Activated T-helper 17 cell treated with anti-CD3 and anti-CD28 coated beads, Interleukin-2, amount 50 U/mL, for 72 hours (primary cell): ENCODE measurements at regions not wholly inside any gene's neighbourhood (a gene's known extent, or its start where the extent isn't known, plus 50 kb on each side); places are given as distances from the start of the nearest gene placed in this dataset.

Source experiments
- ATAC-seq: fragments of 150-1000 bp; cut with Tn5 transposase; replicated peaks from 2 replicates; pipeline ENCODE4 v1.10.0; 2021; ENCODE audit warnings: mild to moderate bottlenecking, moderate library complexity
- H3K27ac Mint-ChIP-seq: one replicate; pipeline ENCODE4 v1.8.0; 2022; ENCODE audit warnings: mixed read lengths
- H3K27me3 Mint-ChIP-seq: one replicate; pipeline ENCODE4 v1.8.0; 2022; ENCODE audit warnings: mixed read lengths
- H3K36me3 Mint-ChIP-seq: one replicate; pipeline ENCODE4 v1.8.0; 2022; ENCODE audit warnings: low read depth, mild to moderate bottlenecking, mixed read lengths
- H3K4me1 Mint-ChIP-seq: one replicate; pipeline ENCODE4 v1.8.0; 2022; ENCODE audit warnings: mixed read lengths
- H3K4me3 Mint-ChIP-seq: one replicate; pipeline ENCODE4 v1.8.0; 2022; ENCODE audit warnings: mild to moderate bottlenecking, mixed read lengths
- H3K9me3 Mint-ChIP-seq: one replicate; pipeline ENCODE4 v1.8.0; 2022; ENCODE audit warnings: mixed read lengths

DNA sequence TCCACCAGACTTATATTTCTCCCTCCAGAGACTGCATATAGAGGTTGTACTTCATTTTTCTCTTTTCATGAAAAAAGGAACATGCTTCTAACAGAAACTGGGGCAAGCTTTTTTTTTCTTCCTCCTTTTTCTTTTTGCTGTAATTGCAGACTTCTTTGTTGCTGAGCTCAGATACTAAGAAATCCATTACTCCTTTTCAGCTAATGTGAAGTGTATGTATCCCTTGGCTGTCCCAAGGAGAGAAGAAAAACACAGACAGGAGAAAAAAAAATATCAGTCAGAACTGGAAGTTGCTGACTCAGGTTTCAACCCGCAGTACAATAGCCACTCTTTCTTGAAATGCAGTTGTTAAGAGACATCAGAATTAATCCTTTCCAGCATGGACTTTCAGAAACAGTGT, 1248.4 kb downstream of the LRFN5 start:
- peaks cover 13% of the 10 kb centered on the region for H3K9me3 Mint-ChIP-seq
- ATAC-seq: no peak
- no peaks in the 10 kb centered on the region for H3K27me3 Mint-ChIP-seq
- H3K4me3 Mint-ChIP-seq: no peak overlapping the region
- H3K36me3 Mint-ChIP-seq: no peaks in the 10 kb centered on the region
- H3K4me1 Mint-ChIP-seq: no peaks in the 10 kb centered on the region
- no peak overlapping the region for H3K27ac Mint-ChIP-seq

GRCh38 chr14:42854061-42854460, 1247.4 kb downstream of the LRFN5 start:
- H3K4me3 Mint-ChIP-seq: no peak overlapping the region
- H3K27ac Mint-ChIP-seq: no peak overlapping the region
- H3K27me3 Mint-ChIP-seq: no peaks in the 10 kb centered on the region
- ATAC-seq: no peak
- peaks cover 9% of the 10 kb centered on the region for H3K9me3 Mint-ChIP-seq
- H3K36me3 Mint-ChIP-seq: no peaks in the 10 kb centered on the region
- no peaks in the 10 kb centered on the region for H3K4me1 Mint-ChIP-seq

DNA sequence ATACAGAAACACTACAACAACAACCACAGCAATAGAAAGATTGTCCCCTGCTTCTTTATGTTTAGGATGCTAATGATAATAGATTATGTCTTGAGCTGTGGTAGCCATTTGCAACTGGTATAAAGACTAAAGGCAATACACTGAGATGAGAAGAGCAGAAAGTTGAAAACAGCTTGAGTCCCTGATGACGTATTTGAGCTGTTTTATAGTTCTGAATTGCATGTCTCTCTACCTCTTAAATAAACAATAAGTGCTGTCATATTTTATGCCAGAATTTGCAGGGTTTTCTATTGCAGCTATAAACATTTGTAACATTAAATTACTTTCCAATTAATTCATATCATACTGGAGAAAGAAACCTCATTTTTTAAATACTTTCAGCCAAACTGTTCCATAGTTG, 1242.0 kb downstream of the LRFN5 start:
- H3K9me3 Mint-ChIP-seq: peaks cover 11% of the 10 kb centered on the region
- H3K27ac Mint-ChIP-seq: no peak overlapping the region
- no peaks in the 10 kb centered on the region for H3K4me1 Mint-ChIP-seq
- H3K4me3 Mint-ChIP-seq: no peak overlapping the region
- ATAC-seq: no peak
- no peaks in the 10 kb centered on the region for H3K27me3 Mint-ChIP-seq
- no peaks in the 10 kb centered on the region for H3K36me3 Mint-ChIP-seq

GRCh38 chr14:42814817-42815216, 1208.1 kb downstream of the LRFN5 start:
- Mint-ChIP-seq H3K36me3 (no peaks in the 10 kb centered on the region), H3K4me3 (no peak overlapping the region), H3K4me1 (no peaks in the 10 kb centered on the region), H3K27ac (no peak overlapping the region), H3K9me3 (peaks cover 5% of the 10 kb centered on the region), H3K27me3 (no peaks in the 10 kb centered on the region)
- ATAC-seq: no peak

DNA sequence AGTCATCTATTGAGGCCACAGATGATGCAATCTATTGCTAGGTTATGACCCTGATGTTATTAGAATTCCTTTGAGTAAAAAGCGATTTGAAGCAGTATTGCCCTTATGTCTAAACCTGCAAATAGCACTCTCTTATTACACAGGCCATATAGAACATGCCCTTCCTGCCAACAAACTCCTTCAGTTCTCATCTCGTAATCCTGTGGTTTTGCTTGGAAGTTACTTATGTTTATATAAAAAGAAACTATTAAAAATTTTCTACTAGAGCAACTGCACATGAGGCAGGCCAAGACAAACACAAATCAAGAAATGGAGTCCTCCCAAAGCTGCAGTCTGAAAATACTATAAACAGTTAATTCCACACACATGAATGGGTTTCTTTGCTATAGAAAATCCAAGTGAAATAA, 1200.2 kb downstream of the LRFN5 start:
- Mint-ChIP-seq H3K27me3 (no peaks in the 10 kb centered on the region), H3K27ac (no peak overlapping the region), H3K4me1 (no peaks in the 10 kb centered on the region), H3K4me3 (no peak overlapping the region), H3K36me3 (no peaks in the 10 kb centered on the region), H3K9me3 (peaks cover 5% of the 10 kb centered on the region)
- no peak for ATAC-seq

DNA sequence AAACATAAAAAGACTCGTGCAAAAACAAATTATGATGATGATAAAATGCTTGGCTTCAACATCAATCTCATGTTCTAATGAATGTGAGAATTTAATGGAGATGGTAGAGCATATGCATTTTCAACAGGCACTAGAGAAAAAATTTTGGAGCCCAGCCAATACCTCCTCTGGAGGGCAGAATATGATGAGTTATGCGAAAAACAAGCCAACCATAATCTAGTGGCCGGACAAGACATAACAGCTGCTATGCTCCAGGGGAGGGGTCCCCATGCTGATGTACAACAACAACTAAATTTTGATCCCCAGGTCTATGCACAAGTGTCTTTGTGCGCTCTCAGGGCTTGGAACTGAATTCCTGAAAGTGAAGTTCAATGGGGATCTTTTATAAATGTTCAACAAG, 1197.5 kb downstream of the LRFN5 start:
- no peak overlapping the region for H3K4me3 Mint-ChIP-seq
- H3K9me3 Mint-ChIP-seq: peaks cover 5% of the 10 kb centered on the region
- no peaks in the 10 kb centered on the region for H3K4me1 Mint-ChIP-seq
- H3K36me3 Mint-ChIP-seq: no peaks in the 10 kb centered on the region
- no peaks in the 10 kb centered on the region for H3K27me3 Mint-ChIP-seq
- no peak for ATAC-seq
- H3K27ac Mint-ChIP-seq: no peak overlapping the region

- Mint-ChIP-seq H3K4me3 (no peak overlapping the region), H3K27ac (no peak overlapping the region), H3K9me3 (peaks cover 6% of the 10 kb centered on the region), H3K36me3 (no peaks in the 10 kb centered on the region), H3K27me3 (no peaks in the 10 kb centered on the region), H3K4me1 (no peaks in the 10 kb centered on the region)
- ATAC-seq: no peak
These were observed 1195.7 kb downstream of the LRFN5 start for GRCh38 chr14:42802346-42802745.

DNA sequence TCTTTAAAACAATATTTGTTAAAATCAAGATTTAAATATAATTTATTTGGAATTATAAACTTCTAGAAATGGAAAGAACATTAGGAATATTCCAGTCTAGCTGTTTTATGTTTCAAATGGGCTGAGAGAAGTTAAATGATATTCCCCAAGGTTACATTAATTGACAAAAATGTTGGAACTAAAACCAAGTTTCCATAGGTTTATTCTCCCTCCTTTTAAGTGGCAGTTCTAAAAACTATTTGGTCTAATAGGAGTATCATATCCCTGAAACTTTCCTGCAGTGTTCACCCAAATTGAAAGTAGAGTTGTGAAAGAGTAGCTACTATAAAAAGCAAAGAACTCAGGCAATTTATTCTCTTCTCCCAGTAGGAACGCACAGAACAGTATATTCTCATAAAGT, 1185.5 kb downstream of the LRFN5 start:
- no peak for ATAC-seq
- Mint-ChIP-seq H3K27me3 (no peaks in the 10 kb centered on the region), H3K36me3 (no peaks in the 10 kb centered on the region), H3K4me3 (no peak overlapping the region), H3K27ac (no peak overlapping the region), H3K9me3 (peaks cover 7% of the 10 kb centered on the region), H3K4me1 (no peaks in the 10 kb centered on the region)

- Mint-ChIP-seq H3K36me3 (no peaks in the 10 kb centered on the region), H3K27me3 (no peaks in the 10 kb centered on the region), H3K27ac (no peak overlapping the region), H3K4me3 (no peak overlapping the region), H3K4me1 (no peaks in the 10 kb centered on the region), H3K9me3 (peaks cover 10% of the 10 kb centered on the region)
- ATAC-seq: no peak
These were observed 1176.1 kb downstream of the LRFN5 start for GRCh38 chr14:42782754-42783153.

DNA sequence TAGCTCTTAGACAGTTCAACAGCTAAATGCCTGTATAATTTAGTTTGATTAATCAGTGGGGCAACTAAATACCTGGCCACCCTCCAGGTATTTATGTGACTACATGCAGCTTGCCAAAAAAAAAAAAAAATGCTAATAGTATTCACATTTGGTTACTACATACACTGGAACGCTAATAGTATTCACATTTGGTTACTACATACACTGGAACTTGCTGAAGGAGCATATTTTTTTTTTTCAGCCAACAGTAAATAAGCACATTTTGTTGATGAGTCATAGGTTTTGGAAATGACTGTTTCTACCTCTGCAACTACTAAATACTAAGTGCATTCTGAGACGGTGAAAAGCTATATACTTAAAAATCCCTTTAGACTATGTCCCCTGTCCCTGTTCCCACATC, 1172.3 kb downstream of the LRFN5 start:
- no peak overlapping the region for H3K27ac Mint-ChIP-seq
- no peaks in the 10 kb centered on the region for H3K4me1 Mint-ChIP-seq
- ATAC-seq: no peak
- no peaks in the 10 kb centered on the region for H3K36me3 Mint-ChIP-seq
- H3K4me3 Mint-ChIP-seq: no peak overlapping the region
- H3K9me3 Mint-ChIP-seq: peaks cover 4% of the 10 kb centered on the region
- no peaks in the 10 kb centered on the region for H3K27me3 Mint-ChIP-seq

DNA sequence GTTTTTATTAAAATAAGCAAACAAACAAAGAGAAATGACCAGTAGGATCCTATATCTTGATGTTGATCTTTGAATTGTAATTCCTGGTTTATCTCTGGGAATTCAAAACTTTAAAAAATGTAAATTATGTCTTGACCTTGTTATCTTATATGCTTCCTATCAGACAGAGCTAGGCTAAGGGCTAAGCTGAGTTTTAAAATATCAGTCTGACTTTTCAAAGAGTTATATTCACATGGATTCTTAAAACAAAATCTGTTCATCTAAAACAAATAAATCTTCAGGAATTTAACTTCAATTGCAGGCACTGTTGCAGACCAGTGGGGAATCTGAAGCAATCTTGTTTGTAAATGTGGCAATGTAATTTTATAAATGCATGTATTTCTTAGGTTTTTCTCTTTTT, 1144.1 kb downstream of the LRFN5 start:
- no peak overlapping the region for H3K4me3 Mint-ChIP-seq
- H3K36me3 Mint-ChIP-seq: no peaks in the 10 kb centered on the region
- H3K4me1 Mint-ChIP-seq: no peaks in the 10 kb centered on the region
- H3K9me3 Mint-ChIP-seq: peaks cover 6% of the 10 kb centered on the region
- ATAC-seq: no peak
- no peaks in the 10 kb centered on the region for H3K27me3 Mint-ChIP-seq
- no peak overlapping the region for H3K27ac Mint-ChIP-seq

DNA sequence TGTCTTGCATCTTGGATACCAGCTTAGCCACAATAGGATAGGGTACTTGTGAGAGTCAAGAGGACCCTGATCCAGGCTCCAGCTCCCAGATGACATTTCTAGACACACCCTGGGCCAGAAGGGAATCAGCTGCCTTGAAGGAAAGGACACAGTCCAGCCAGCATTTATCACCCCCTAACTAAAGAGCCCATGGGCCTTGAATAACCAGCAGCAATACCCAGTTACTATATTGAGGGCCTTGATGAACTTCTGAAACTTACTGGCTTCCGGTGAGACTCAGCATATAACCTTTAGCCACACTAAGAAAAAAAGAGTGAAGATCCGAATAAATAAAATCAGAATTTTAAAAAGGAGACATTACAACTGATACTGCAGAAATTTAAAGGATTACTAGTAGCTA, 1135.4 kb downstream of the LRFN5 start:
- H3K9me3 Mint-ChIP-seq: peaks cover 17% of the 10 kb centered on the region
- no peaks in the 10 kb centered on the region for H3K36me3 Mint-ChIP-seq
- H3K4me1 Mint-ChIP-seq: no peaks in the 10 kb centered on the region
- H3K27me3 Mint-ChIP-seq: no peaks in the 10 kb centered on the region
- H3K27ac Mint-ChIP-seq: no peak overlapping the region
- H3K4me3 Mint-ChIP-seq: no peak overlapping the region
- no peak for ATAC-seq

DNA sequence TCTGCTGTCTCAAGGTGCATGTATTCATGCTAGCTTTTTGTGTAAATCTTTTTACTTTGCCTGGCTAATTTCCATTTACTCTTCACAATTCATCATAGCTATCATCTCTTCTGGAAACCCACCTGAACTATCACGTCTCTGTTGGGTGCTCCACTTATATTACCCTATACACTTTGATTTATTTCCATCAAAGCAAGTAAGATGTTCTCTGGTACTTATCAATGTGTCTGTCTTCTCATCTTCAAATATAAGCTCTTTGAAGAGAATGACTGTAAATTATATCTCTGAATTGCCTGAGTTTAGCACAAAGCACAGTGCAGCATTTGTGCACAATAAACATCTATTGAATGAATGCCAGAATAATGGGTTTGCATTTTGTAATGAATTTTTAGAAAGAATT, 1129.7 kb downstream of the LRFN5 start:
- H3K36me3 Mint-ChIP-seq: no peaks in the 10 kb centered on the region
- H3K9me3 Mint-ChIP-seq: peaks cover 17% of the 10 kb centered on the region
- H3K4me3 Mint-ChIP-seq: no peak overlapping the region
- no peaks in the 10 kb centered on the region for H3K4me1 Mint-ChIP-seq
- no peak for ATAC-seq
- no peaks in the 10 kb centered on the region for H3K27me3 Mint-ChIP-seq
- no peak overlapping the region for H3K27ac Mint-ChIP-seq

GRCh38 chr14:42734041-42734440, 1127.4 kb downstream of the LRFN5 start:
- Mint-ChIP-seq H3K27me3 (no peaks in the 10 kb centered on the region), H3K9me3 (peaks cover 10% of the 10 kb centered on the region), H3K27ac (no peak overlapping the region), H3K4me3 (no peak overlapping the region), H3K36me3 (no peaks in the 10 kb centered on the region), H3K4me1 (no peaks in the 10 kb centered on the region)
- ATAC-seq: no peak

DNA sequence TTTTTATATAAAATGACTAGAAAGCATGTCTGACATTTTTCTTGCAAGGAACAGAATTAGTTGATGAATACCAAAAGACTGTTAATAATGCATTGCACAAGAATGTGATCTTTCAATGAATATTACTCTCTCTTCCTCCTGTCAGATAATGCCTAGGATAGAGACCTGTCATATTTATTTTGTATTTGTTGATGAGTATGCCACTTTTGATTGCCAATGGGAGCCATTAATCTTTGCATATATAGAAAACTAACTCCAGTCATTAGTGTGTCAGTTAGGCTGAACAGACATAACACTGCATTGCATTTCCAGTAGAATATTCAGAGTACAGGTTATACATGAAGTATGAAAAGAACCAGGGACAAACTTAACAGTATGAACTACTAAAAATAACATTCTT, 1125.3 kb downstream of the LRFN5 start:
- H3K27me3 Mint-ChIP-seq: no peaks in the 10 kb centered on the region
- H3K9me3 Mint-ChIP-seq: peaks cover 7% of the 10 kb centered on the region
- no peak for ATAC-seq
- no peak overlapping the region for H3K27ac Mint-ChIP-seq
- no peak overlapping the region for H3K4me3 Mint-ChIP-seq
- no peaks in the 10 kb centered on the region for H3K4me1 Mint-ChIP-seq
- no peaks in the 10 kb centered on the region for H3K36me3 Mint-ChIP-seq

- peaks cover 7% of the 10 kb centered on the region for H3K9me3 Mint-ChIP-seq
- no peak for ATAC-seq
- no peak overlapping the region for H3K4me3 Mint-ChIP-seq
- no peaks in the 10 kb centered on the region for H3K27me3 Mint-ChIP-seq
- H3K36me3 Mint-ChIP-seq: no peaks in the 10 kb centered on the region
- no peak overlapping the region for H3K27ac Mint-ChIP-seq
- no peaks in the 10 kb centered on the region for H3K4me1 Mint-ChIP-seq
These were observed 1124.8 kb downstream of the LRFN5 start for GRCh38 chr14:42731480-42731879.
